Prostate gland (tissue), 2 donors: ENCODE measurements at regions not wholly inside any gene's neighbourhood (a gene's known extent, or its start where the extent isn't known, plus 50 kb on each side); places are given as distances from the start of the nearest gene placed in this dataset.

ENCODE experiments used
- DNase-seq: peaks from one replicate; pipeline ENCODE4 v3.0.0-alpha.2; 2019; ENCODE audit warnings: low spot score
- H3K27ac ChIP-seq, 2 donors: fragments of 200-600 bp; sonication (generic); 2 replicates each; pipeline ENCODE4 v1.5.1; 2017 to 2019
- H3K27me3 ChIP-seq: fragments of 200-600 bp; sonication (generic); replicated peaks from 2 replicates; pipeline ENCODE4 v1.5.1; 2019; ENCODE audit not compliant: insufficient read depth
- H3K36me3 ChIP-seq, 2 donors: fragments of 200-600 bp; sonication (generic); 1 replicate in 1 of 2; 2 replicates in 1 of 2; pipeline versions ENCODE4 v1.5.1 to v1.8.1; 2017 to 2019
- H3K4me1 ChIP-seq: fragments of 200-600 bp; sonication (generic); replicated peaks from 2 replicates; pipeline ENCODE4 v1.5.1; 2019
- H3K4me3 ChIP-seq, 2 donors: fragments of 200-600 bp; sonication (generic); 2 replicates each; pipeline ENCODE4 v1.5.1; 2017 to 2019
- H3K9me3 ChIP-seq: fragments of 200-600 bp; sonication (generic); 2 replicates; pipeline ENCODE4 v1.5.1; 2017
- POLR2A ChIP-seq: fragments of 450-650 bp; IDR thresholded peaks from one replicate; pipeline ENCODE4 v1.6.1; 2016; ENCODE audit warnings: antibody characterized with exemption, mild to moderate bottlenecking
- POLR2AphosphoS5 ChIP-seq: sonication (generic); formaldehyde crosslinking; IDR thresholded peaks from one replicate; pipeline ENCODE4 v1.6.1; 2017; ENCODE audit warnings: antibody characterized with exemption
- WGBS: methylation state at CpG from one replicate; pipeline ENCODE4 v1.1.5; 2018; 5-methylcytosine and 5-hydroxymethylcytosine counted together
- intact Hi-C: fragments of 100-400 bp; cut with DNase I; formaldehyde crosslinking; loops from one replicate; pipeline ENCODE4 v1.14.2; 2022
- TF ChIP-seq, protein P1 (sequence below), 4 experiments: fragments of 200-600 bp in 2 of 4; fragments of 450-650 bp in 2 of 4; sonication (generic) in 2 of 4; IDR thresholded peaks; 1 replicate in 3 of 4; 2 replicates in 1 of 4; pipeline ENCODE4 v1.5.1; 2016 to 2019; ENCODE audit warnings: antibody characterized with exemption in 4 of 4, mild to moderate bottlenecking in 2 of 4, moderate library complexity in 2 of 4

DNA sequence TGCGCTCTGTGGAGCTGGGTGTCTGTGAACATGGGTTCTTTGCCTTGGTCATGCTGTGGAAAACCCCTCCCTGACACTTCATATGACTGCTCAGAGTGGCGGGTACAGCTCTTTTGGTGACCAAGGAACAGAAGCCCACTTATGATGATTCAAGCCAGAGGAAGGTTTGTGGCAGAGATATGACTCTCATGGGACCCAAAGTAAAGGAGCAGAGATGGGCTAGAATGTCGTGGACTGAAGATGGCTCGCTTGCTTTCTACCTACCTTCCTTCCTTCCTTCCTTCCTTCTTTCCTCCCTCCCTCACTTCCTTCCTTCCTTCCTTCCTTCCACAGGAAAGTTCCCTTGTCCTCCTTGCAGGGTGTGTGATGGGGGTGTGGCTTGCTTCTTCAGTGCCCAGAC lies 169.7 kb upstream of the IRX3 start:
- Histone ChIP-seq H3K4me1 (peaks cover 10% of the 10 kb centered on the region), H3K27me3 (no peaks in the 10 kb centered on the region), H3K9me3 (no peaks in the 10 kb centered on the region), H3K4me3 (no peak overlapping the region), H3K27ac (no peak overlapping the region), H3K36me3 (no peaks in the 10 kb centered on the region)
- no peak for DNase-seq
- TF ChIP-seq POLR2AphosphoS5: no peak
- intact Hi-C loops: no loop called here
- WGBS: 78% methylated on average over 4 of the region's 4 CpGs

DNA sequence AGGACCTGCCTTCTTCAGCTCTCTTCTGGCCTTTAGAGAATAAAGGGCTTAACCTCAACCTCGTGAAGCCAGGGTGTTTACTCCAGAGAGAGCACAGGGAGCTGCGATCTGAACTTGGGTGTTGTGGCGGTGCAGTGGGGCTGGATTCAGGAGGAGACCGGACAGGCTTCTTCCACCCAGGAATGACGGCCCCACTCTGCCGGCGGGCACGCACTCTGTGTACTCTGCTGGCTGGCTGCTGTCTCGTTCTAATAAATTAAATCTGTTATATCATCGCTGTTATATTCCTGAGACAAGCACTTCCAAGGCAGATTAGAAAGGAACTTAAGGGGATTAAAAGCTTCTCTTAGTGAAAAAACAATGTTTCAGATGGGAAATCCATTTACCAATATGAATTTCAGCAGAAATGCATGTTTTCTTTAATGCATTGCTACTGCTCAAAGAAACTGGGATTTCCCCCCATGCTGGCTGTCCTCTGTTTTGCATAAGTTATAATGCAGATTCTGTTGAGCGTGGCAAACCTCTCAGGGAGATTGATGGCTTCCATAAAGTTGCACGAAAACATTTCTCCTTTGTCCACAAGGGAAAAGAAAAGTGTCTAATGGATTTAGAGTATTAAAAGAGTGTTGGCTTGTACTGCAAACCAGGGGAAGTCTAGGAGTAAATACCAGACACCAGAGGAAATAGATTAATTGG lies 168.6 kb upstream of the IRX3 start:
- 14% methylated on average over 12 of the region's 12 CpGs for WGBS

DNA sequence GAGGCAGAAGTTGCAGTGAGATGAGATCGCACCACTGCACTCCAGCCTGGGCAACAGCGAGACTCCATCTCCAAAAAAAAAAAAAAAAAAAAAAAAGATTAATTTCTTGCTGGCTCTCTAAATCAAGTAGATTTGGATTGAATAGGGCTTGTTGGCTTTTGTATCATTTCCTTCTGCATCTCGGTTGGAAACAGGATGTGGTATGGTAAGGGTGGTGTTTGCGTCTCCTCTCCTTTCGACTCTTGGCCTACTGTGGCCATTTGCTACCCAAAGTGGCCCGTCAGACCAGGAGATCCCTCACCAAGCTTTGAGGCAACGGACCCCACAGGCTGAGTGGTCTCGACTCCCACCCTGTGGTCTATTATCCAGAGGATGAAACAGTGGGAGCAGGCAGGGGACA lies 168.0 kb upstream of the IRX3 start:
- no peaks in the 10 kb centered on the region for H3K36me3 ChIP-seq
- intact Hi-C loops: no loop called here
- H3K27ac ChIP-seq: no peak overlapping the region
- 84% methylated on average over 8 of the region's 8 CpGs for WGBS
- H3K9me3 ChIP-seq: no peaks in the 10 kb centered on the region
- no peak overlapping the region for H3K4me3 ChIP-seq
- DNase-seq: no peak
- TF ChIP-seq POLR2A: no peak
- TF ChIP-seq POLR2AphosphoS5: no peak
- TF ChIP-seq, protein P1, sequence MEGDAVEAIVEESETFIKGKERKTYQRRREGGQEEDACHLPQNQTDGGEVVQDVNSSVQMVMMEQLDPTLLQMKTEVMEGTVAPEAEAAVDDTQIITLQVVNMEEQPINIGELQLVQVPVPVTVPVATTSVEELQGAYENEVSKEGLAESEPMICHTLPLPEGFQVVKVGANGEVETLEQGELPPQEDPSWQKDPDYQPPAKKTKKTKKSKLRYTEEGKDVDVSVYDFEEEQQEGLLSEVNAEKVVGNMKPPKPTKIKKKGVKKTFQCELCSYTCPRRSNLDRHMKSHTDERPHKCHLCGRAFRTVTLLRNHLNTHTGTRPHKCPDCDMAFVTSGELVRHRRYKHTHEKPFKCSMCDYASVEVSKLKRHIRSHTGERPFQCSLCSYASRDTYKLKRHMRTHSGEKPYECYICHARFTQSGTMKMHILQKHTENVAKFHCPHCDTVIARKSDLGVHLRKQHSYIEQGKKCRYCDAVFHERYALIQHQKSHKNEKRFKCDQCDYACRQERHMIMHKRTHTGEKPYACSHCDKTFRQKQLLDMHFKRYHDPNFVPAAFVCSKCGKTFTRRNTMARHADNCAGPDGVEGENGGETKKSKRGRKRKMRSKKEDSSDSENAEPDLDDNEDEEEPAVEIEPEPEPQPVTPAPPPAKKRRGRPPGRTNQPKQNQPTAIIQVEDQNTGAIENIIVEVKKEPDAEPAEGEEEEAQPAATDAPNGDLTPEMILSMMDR (IDR thresholded peaks at IDR 0.05): no peak
- H3K4me1 ChIP-seq: peaks cover 10% of the 10 kb centered on the region
- no peaks in the 10 kb centered on the region for H3K27me3 ChIP-seq

More for the DNA sequence above, 168.6 kb upstream of the IRX3 start:
- H3K4me3 ChIP-seq: no peak overlapping the region
- TF ChIP-seq POLR2AphosphoS5 (peak; percentile 50), POLR2A (no peak)
- H3K4me1 ChIP-seq: peaks cover 10% of the 10 kb centered on the region
- H3K9me3 ChIP-seq: no peaks in the 10 kb centered on the region
- no peaks in the 10 kb centered on the region for H3K36me3 ChIP-seq
- H3K27ac ChIP-seq: no peak overlapping the region
- peak; percentile 42 for DNase-seq
- intact Hi-C loops: no loop called here
- H3K27me3 ChIP-seq: no peaks in the 10 kb centered on the region

DNA sequence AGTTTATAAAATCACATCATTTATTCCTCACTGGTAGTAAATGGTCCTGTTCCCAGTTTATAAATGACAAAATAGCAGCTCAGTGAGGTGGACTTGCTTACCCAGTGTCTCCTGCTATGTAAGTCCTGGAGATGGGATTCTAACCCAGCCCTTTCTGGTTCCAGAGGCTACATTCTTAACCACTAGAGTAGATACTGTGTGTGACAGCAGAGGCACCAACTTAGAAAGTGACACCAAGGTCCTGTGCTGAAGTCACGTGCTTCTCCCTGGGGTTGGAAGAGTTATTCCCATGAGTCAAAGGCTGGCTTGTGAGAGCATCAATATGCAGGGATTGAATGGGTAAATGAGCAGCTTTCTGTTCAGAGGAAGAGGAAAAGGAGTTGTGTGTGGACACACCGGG lies 167.3 kb upstream of the IRX3 start:
- Histone ChIP-seq H3K36me3 (no peaks in the 10 kb centered on the region), H3K4me3 (no peak overlapping the region), H3K4me1 (peaks cover 10% of the 10 kb centered on the region), H3K27me3 (no peaks in the 10 kb centered on the region), H3K9me3 (no peaks in the 10 kb centered on the region), H3K27ac (no peak overlapping the region)
- 96% methylated on average over 2 of the region's 2 CpGs for WGBS
- TF ChIP-seq POLR2A (no peak), POLR2AphosphoS5 (no peak)
- TF ChIP-seq, protein P1 (IDR thresholded peaks at IDR 0.05): no peak
- no peak for DNase-seq
- intact Hi-C loops: no loop called here

DNA sequence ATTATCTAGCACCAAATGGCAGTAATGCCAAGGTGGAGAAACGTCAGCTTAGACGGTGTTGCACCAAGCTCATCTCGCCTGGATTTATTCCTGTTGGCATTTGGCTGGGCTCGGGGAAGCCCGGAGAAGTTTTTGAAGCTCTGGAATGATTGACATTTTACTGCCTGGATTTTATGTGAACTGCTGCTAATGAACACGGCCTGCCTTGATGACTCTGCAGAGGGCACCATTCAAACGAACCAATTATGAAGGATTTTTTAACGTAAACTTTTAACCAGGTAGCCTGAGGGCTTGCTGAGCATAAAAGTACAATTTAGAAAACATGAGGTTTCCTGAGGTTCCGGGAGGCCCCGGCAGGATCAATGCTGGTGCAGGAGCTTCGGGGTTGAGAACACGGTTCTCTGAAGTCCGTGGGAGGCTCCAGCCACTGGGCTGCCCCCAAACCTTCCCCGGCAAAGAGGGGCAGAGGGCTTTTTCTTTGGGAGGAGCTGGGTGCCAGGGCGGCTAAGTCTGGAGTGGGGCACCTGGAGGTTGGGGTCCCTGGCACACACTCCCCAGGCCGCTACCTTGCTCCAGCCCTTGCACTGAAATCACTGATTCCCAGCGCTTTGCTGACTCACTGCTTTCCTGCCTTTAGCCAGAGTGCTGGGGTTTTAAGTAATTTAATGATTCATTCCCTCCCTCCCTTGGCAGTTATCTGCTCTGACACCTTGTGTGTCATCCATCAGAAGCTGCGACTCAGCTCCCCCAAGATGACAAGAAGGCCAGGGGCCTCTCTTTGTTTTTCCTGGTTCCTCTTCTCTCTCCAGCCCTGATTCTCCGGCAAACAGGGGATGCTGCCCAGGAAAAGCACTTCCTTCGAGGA lies 161.2 kb upstream of the IRX3 start:
- Histone ChIP-seq H3K27ac (no peak overlapping the region), H3K9me3 (no peaks in the 10 kb centered on the region), H3K4me1 (no peaks in the 10 kb centered on the region), H3K27me3 (no peaks in the 10 kb centered on the region), H3K4me3 (no peak overlapping the region), H3K36me3 (no peaks in the 10 kb centered on the region)
- intact Hi-C loops: no loop called here
- DNase-seq: no peak
- TF ChIP-seq, protein P1 (IDR thresholded peaks at IDR 0.05): no peak
- TF ChIP-seq POLR2A: no peak
- TF ChIP-seq POLR2AphosphoS5: no peak
- WGBS: 47% methylated on average over 20 of the region's 20 CpGs

DNA sequence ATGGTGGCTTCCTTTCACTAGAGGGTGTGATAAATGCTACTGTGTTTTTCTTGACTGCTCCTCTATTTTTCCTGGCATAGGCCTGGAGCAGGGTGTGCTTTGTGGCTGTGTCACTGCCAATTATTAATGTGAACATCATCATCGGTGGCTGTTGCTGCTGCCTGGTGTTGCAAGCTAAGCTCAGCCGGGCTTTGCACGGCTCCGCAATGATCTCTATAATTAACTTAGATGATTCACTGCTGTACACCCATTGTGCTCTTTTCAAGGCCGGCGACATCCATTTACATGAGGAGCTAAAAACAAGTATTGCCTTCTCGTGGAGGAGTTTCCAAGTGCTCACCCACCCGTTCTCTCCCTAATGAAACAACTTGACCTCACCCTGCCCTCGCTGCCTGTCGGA lies 160.1 kb upstream of the IRX3 start:
- no peaks in the 10 kb centered on the region for H3K9me3 ChIP-seq
- peak; percentile 53 for DNase-seq
- intact Hi-C loops: no loop called here
- no peaks in the 10 kb centered on the region for H3K27me3 ChIP-seq
- WGBS: 54% methylated on average over 10 of the region's 10 CpGs
- TF ChIP-seq, protein P1 (IDR thresholded peaks at IDR 0.05): no peak
- TF ChIP-seq POLR2AphosphoS5: peak; percentile 75
- H3K4me1 ChIP-seq: no peaks in the 10 kb centered on the region
- no peak overlapping the region for H3K27ac ChIP-seq
- H3K4me3 ChIP-seq: no peak overlapping the region
- H3K36me3 ChIP-seq: no peaks in the 10 kb centered on the region
